Pancreas (tissue), 10 donors: ENCODE measurements at regions not wholly inside any gene's neighbourhood (a gene's known extent, or its start where the extent isn't known, plus 50 kb on each side); places are given as distances from the start of the nearest gene placed in this dataset.

Experiments used
- ATAC-seq, 4 donors: fragments of 200-7000 bp; cut with Tn5 transposase; one replicate each; pipeline versions ENCODE4 v1.8.0 to v1.9.1; 2020; ENCODE audit warnings: mild to moderate bottlenecking in 4 of 4, moderate library complexity in 4 of 4
- DNase-seq, 6 donors: peaks; one replicate each; pipeline ENCODE4 v3.0.0-alpha.2; 2020
- FAIRE-seq: peaks from 2 replicates; lab custom pipeline; 2012; peaks lifted over from hg19 to GRCh38; lab: Jason Lieb, UNC
- H3K27ac ChIP-seq, 4 donors: fragments of 200-600 bp; sonication (generic); 1 replicate in 3 of 4; 2 replicates in 1 of 4; pipeline versions ENCODE4 v1.5.0 to v1.8.0; 2020
- H3K27me3 ChIP-seq, 4 donors: fragments of 200-600 bp; one replicate each; pipeline ENCODE4 v1.8.0; 2021
- H3K36me3 ChIP-seq, 3 donors: fragments of 200-600 bp; sonication (generic) in 1 of 3; one replicate each; pipeline versions ENCODE4 v1.5.0 to v1.8.0; 2020 to 2021
- H3K4me1 ChIP-seq, 3 donors: fragments of 200-600 bp; one replicate each; pipeline ENCODE4 v1.8.0; 2021
- H3K4me3 ChIP-seq, 4 donors: fragments of 200-600 bp; sonication (generic) in 2 of 4; one replicate each; pipeline versions ENCODE4 v1.5.0 to v1.8.0; 2020 to 2021
- H3K9me3 ChIP-seq, 4 donors: fragments of 200-600 bp; one replicate each; pipeline ENCODE4 v1.8.0; 2021
- WGBS, 2 donors: extraction: QIAGEN DNeasy Blood & Tissue Kit; methylation state at CpG; one replicate each; pipeline ENCODE4 v1.1.7; 2013; 5-methylcytosine and 5-hydroxymethylcytosine counted together
- intact Hi-C, 3 donors: fragments of 100-400 bp; cut with DNase I; formaldehyde crosslinking; loops; one replicate each; pipeline versions ENCODE4 v1.11.1 to v1.14.2; 2022
- TF ChIP-seq, protein P1 (sequence below), 4 donors: fragments of 200-600 bp; sonication (generic) in 3 of 4; IDR thresholded peaks; one replicate each; pipeline versions ENCODE4 v1.5.0 to v1.8.0; 2021; ENCODE audit warnings: antibody characterized with exemption in 4 of 4
- donor health status: healthy with polysubstance abuse.
- donor health status: DM: no; HTN: no; CAD: no; lungs with moderate emphysema.
- donor health status: DM: no; HTN: no; CAD: no.
- donor health status: control.
- donor health status: control.
- donor health status: Bipolar disorder and iron deficiency.
- donor health status: DM: yes; HTN: yes; CAD: no.
- donor health status: DM: no; HTN: no; CAD: no.
- donor health status: DM: no; HTN: no; CAD: no.
- donor health status: DM: yes; HTN: yes; CAD: no.

DNA sequence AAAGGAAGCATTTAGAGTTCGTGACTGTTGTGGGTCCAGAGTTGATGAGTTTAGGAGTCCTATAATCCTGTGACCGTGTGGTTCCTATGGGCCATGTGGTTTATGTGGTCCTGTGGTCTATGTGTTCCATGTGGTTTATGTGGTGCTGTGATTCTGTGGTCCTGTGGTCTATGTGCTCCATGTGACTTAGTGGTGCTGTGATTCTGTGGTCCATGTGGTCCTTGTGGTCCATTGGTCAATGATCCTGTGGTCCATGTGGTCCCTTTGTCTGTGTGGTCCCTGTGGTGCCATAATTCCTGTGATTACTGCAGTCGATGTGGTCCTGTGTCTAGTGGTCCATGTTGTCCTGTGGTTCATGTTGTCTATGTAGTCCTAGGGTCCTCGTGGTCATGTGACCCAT, 167.3 kb downstream of the TMEM18 start:
- WGBS, 2 donors, result 62 to 77% methylated on average over 4 of the region's 4 CpGs
- Histone ChIP-seq H3K27ac (no peak overlapping the region), H3K4me3 (no peak overlapping the region), H3K4me1 (no peaks in the 10 kb centered on the region), H3K36me3 (no peaks in the 10 kb centered on the region), H3K9me3 (no peaks in the 10 kb centered on the region), H3K27me3 (no peaks in the 10 kb centered on the region)
- TF ChIP-seq, protein P1, sequence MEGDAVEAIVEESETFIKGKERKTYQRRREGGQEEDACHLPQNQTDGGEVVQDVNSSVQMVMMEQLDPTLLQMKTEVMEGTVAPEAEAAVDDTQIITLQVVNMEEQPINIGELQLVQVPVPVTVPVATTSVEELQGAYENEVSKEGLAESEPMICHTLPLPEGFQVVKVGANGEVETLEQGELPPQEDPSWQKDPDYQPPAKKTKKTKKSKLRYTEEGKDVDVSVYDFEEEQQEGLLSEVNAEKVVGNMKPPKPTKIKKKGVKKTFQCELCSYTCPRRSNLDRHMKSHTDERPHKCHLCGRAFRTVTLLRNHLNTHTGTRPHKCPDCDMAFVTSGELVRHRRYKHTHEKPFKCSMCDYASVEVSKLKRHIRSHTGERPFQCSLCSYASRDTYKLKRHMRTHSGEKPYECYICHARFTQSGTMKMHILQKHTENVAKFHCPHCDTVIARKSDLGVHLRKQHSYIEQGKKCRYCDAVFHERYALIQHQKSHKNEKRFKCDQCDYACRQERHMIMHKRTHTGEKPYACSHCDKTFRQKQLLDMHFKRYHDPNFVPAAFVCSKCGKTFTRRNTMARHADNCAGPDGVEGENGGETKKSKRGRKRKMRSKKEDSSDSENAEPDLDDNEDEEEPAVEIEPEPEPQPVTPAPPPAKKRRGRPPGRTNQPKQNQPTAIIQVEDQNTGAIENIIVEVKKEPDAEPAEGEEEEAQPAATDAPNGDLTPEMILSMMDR (IDR thresholded peaks at IDR 0.05), result no peak
- DNase-seq, result no peak
- FAIRE-seq, result no peak
- intact Hi-C loops, result no loop called here
- no peak for ATAC-seq

DNA sequence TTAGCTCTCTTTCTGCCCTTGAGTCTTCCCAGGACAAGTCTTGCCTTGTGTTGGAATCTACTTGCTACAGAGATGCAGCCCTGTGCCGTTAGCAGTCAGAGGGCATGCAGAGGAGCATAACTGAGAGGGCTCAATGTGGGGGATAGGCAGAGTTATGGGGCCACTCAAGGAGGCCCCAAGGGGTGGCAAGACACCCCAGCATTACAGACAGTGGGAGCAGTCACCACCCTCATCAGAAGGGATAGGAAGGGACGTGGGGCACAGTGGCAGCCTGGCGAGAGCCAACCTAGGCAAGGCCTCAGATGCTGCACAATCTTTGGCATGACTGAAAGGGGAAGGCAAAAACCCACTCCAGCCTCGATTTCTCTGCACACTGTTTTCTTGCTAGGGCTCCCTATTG, 169.1 kb downstream of the TMEM18 start:
- no peak for FAIRE-seq
- Histone ChIP-seq H3K27me3 (no peaks in the 10 kb centered on the region), H3K9me3 (no peaks in the 10 kb centered on the region), H3K36me3 (no peaks in the 10 kb centered on the region), H3K4me3 (no peak overlapping the region), H3K4me1 (no peaks in the 10 kb centered on the region), H3K27ac (no peak overlapping the region)
- TF ChIP-seq, protein P1 (IDR thresholded peaks at IDR 0.05), result no peak
- DNase-seq, result no peak
- 74 to 79% methylated on average over 4 of the region's 4 CpGs for WGBS, 2 donors
- no peak for ATAC-seq
- intact Hi-C loops, result no loop called here

DNA sequence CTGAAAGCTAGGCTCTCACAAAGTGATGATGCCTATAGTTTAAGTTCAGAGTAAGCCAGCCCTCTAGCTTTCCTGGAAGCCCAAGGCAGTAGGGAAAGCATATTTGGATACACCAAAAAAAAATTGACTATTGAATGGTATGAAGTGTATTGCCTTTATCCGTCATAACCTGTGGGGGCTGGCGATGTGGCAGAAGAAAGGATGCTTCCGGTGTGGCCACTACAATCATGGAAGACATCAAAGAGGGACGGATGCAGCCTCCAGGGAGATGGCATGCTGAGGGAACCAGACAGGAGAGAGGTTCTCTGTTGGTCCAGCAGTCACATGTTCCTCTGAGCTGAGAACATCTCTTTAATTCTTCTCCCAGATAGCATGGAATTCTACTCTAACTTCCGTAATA, 170.3 kb downstream of the TMEM18 start:
- Histone ChIP-seq H3K9me3 (no peaks in the 10 kb centered on the region), H3K4me1 (no peaks in the 10 kb centered on the region), H3K4me3 (no peak overlapping the region), H3K36me3 (no peaks in the 10 kb centered on the region), H3K27ac (no peak overlapping the region), H3K27me3 (no peaks in the 10 kb centered on the region)
- TF ChIP-seq, protein P1 (IDR thresholded peaks at IDR 0.05), result no peak
- FAIRE-seq (no peak), DNase-seq (no peak), ATAC-seq (no peak)
- intact Hi-C loops, result no loop called here
- WGBS, 2 donors, result 82 to 84% methylated on average over 5 of the region's 5 CpGs

DNA sequence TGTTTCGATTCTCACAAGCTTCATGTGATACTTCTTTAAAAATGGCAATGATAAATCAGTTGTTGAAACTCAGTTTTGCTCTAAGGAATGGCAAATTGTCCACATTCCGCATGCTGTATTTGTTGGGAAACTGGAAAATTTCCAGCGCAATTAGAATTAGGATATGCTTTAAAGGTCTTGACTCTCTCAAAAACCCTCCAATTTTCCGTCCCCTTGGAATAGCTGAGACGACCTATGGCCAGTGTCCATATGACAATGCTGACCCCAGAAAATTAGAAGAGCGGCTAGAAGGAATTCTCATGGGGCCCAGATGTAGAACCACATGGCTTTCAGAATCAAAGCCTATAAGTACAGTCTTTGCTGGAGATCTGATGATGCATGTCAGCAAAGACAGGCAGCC, 170.8 kb downstream of the TMEM18 start:
- intact Hi-C loops, result no loop called here
- Histone ChIP-seq H3K9me3 (no peaks in the 10 kb centered on the region), H3K4me1 (no peaks in the 10 kb centered on the region), H3K4me3 (no peak overlapping the region), H3K27me3 (no peaks in the 10 kb centered on the region), H3K27ac (no peak overlapping the region), H3K36me3 (no peaks in the 10 kb centered on the region)
- DNase-seq, result no peak
- no peak for FAIRE-seq
- ATAC-seq, result no peak
- TF ChIP-seq, protein P1 (IDR thresholded peaks at IDR 0.05), result no peak
- 63 to 67% methylated on average over 6 of the region's 6 CpGs for WGBS, 2 donors

DNA sequence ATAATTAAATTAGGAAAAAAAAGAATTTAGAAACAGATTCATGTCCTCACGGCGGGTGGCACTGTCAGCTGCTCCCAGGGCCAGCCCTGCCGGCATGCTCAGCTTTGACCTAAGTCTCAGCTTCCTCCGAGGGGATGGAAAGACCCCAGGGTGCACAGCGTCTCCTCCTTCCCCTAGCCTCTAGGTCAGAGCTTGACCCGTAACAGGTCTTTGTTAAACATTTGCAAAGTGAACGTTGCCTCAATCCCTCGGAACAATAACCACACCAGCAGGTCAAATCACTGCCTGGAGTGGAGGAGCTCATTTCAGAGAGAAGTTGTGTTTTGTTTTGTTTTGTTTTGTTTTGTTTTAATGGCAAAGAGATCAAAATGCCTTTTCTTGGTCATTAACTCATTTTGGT, 171.3 kb downstream of the TMEM18 start:
- Histone ChIP-seq H3K4me1 (no peaks in the 10 kb centered on the region), H3K36me3 (no peaks in the 10 kb centered on the region), H3K27me3 (no peaks in the 10 kb centered on the region), H3K27ac (no peak overlapping the region), H3K4me3 (no peak overlapping the region), H3K9me3 (no peaks in the 10 kb centered on the region)
- FAIRE-seq, result no peak
- DNase-seq, result no peak
- 35% methylated on average over 8 of the region's 8 CpGs for WGBS, 2 donors
- TF ChIP-seq, protein P1 (IDR thresholded peaks at IDR 0.05), result no peak
- intact Hi-C loops, result no loop called here
- no peak for ATAC-seq
